T-cell (primary cell): ENCODE measurements at regions not wholly inside any gene's neighbourhood (a gene's known extent, or its start where the extent isn't known, plus 50 kb on each side); places are given as distances from the start of the nearest gene placed in this dataset.

Source experiments
- ATAC-seq, 4 experiments: fragments of 200-7000 bp in 3 of 4; fragments of 150-1000 bp in 1 of 4; cut with Tn5 transposase; replicated peaks in 1 of 4; 1 replicate in 3 of 4; 2 replicates in 1 of 4; pipeline ENCODE4 v1.10.0; 2021; ENCODE audit warnings: moderate library complexity in 3 of 4, mild to moderate bottlenecking in 2 of 4, moderate number of reproducible peaks in 1 of 4
- CTCF ChIA-PET, 2 donors: fragments of 300-600 bp; sonication (Branson Sonifier 250); formaldehyde crosslinking; loops; one replicate each; lab custom pipeline; 2022; ENCODE audit warnings: antibody characterized with exemption in 2 of 2; lab: Charles Lee
- POLR2A ChIA-PET, 2 donors: fragments of 300-600 bp; sonication (Branson Sonifier 250); formaldehyde crosslinking; loops; one replicate each; lab custom pipeline; 2022; ENCODE audit warnings: antibody characterized with exemption in 2 of 2; lab: Charles Lee
- DNase-seq, 35 experiments: peaks; one replicate each; pipeline versions ENCODE4 v3.0.0 to v3.0.0-alpha.2; 2013 to 2023
- H3K27ac ChIP-seq: one replicate; pipeline ENCODE4 v1.5.1; 2013; ENCODE audit warnings: low read length
- H3K27me3 ChIP-seq, 2 experiments: replicated peaks in 1 of 2; 1 replicate in 1 of 2; 2 replicates in 1 of 2; pipeline versions ENCODE4 v1.6.1 to v1.7.0; 2013; ENCODE audit warnings: low read length in 1 of 2, mixed read lengths in 1 of 2; ENCODE audit not compliant: control insufficient read depth in 2 of 2, insufficient read depth in 2 of 2; ENCODE audit errors: extremely low read depth in 1 of 2
- H3K36me3 ChIP-seq, 2 donors: 1 replicate in 1 of 2; 2 replicates in 1 of 2; pipeline versions ENCODE4 v1.6.1 to v1.7.0; 2013; ENCODE audit warnings: low read length in 1 of 2; ENCODE audit not compliant: control insufficient read depth in 2 of 2, insufficient read depth in 1 of 2; ENCODE audit errors: extremely low read depth in 1 of 2
- H3K4me1 ChIP-seq, 2 experiments: 1 replicate in 1 of 2; 2 replicates in 1 of 2; pipeline versions ENCODE4 v1.6.1 to v1.7.0; 2013; ENCODE audit warnings: low read length in 2 of 2, mixed read lengths in 1 of 2; ENCODE audit not compliant: insufficient read depth in 2 of 2, control insufficient read depth in 1 of 2; ENCODE audit errors: extremely low read depth in 1 of 2
- H3K4me3 ChIP-seq, 2 donors: 1 replicate in 1 of 2; 2 replicates in 1 of 2; pipeline versions ENCODE4 v1.5.1 to v1.7.0; 2013; ENCODE audit warnings: mild to moderate bottlenecking in 2 of 2, low read length in 1 of 2, moderate library complexity in 1 of 2; ENCODE audit not compliant: control insufficient read depth in 1 of 2; ENCODE audit errors: extremely low read depth in 1 of 2
- H3K9me3 ChIP-seq: 2 replicates; pipeline ENCODE4 v1.7.0; 2013
- H3K27ac Mint-ChIP-seq, 2 donors: one replicate each; pipeline ENCODE4 v1.8.0; 2020 to 2021; ENCODE audit warnings: mild to moderate bottlenecking in 2 of 2, mixed read lengths in 2 of 2
- H3K27me3 Mint-ChIP-seq, 2 donors: one replicate each; pipeline ENCODE4 v1.8.0; 2021 to 2022; ENCODE audit warnings: mixed read lengths in 2 of 2
- H3K36me3 Mint-ChIP-seq: one replicate; pipeline ENCODE4 v1.8.0; 2021; ENCODE audit warnings: mixed read lengths
- H3K4me1 Mint-ChIP-seq, 3 donors: one replicate each; pipeline ENCODE4 v1.8.0; 2020 to 2022; ENCODE audit warnings: mixed read lengths in 3 of 3, mild to moderate bottlenecking in 1 of 3
- H3K4me3 Mint-ChIP-seq, 3 donors: one replicate each; pipeline ENCODE4 v1.8.0; 2020 to 2022; ENCODE audit warnings: mild to moderate bottlenecking in 3 of 3, mixed read lengths in 3 of 3, moderate library complexity in 3 of 3
- H3K9me3 Mint-ChIP-seq, 3 donors: one replicate each; pipeline ENCODE4 v1.8.0; 2020 to 2022; ENCODE audit warnings: mixed read lengths in 3 of 3
- WGBS: methylation state at CpG from one replicate; pipeline ENCODE4 v1.1.5; 2013; ENCODE audit warnings: missing lambda C conversion rate; ENCODE audit not compliant: insufficient coverage; 5-methylcytosine and 5-hydroxymethylcytosine counted together

- ATAC-seq (no peak), DNase-seq (no peak)
- H3K4me3 ChIP-seq = no peak overlapping the region
- Mint-ChIP-seq H3K36me3 (no peaks in the 10 kb centered on the region), H3K27ac (no peak overlapping the region), H3K4me1 (no peaks in the 10 kb centered on the region), H3K4me3 (no peak overlapping the region), H3K9me3 (peaks cover 0 to 14% (median 14%) of the 10 kb centered on the region in 3 donors), H3K27me3 (no peaks in the 10 kb centered on the region)
- H3K27ac ChIP-seq = no peak overlapping the region
- ChIA-PET CTCF (no interaction called here), POLR2A (no interaction called here)
- no peaks in the 10 kb centered on the region for H3K4me1 ChIP-seq
- H3K9me3 ChIP-seq = no peaks in the 10 kb centered on the region
- no peaks in the 10 kb centered on the region for H3K36me3 ChIP-seq
- H3K27me3 ChIP-seq = no peaks in the 10 kb centered on the region
Observed at GRCh38 chr4:137253949-137254348, 278.3 kb downstream of the PCDH18 start.

GRCh38 chr4:137249112-137249511 is 283.2 kb downstream of the PCDH18 start:
- WGBS = no CpG with 5 or more reads among the region's 2 CpGs
- H3K4me1 ChIP-seq = no peaks in the 10 kb centered on the region
- H3K27me3 Mint-ChIP-seq = no peaks in the 10 kb centered on the region
- no peak overlapping the region for H3K27ac ChIP-seq
- ChIA-PET CTCF (no interaction called here), POLR2A (no interaction called here)
- DNase-seq (no peak), ATAC-seq (no peak)
- no peak overlapping the region for H3K4me3 ChIP-seq
- no peaks in the 10 kb centered on the region for H3K36me3 Mint-ChIP-seq
- no peaks in the 10 kb centered on the region for H3K27me3 ChIP-seq
- peaks cover 0 to 11% (median 5%) of the 10 kb centered on the region in 3 donors for H3K9me3 Mint-ChIP-seq
- no peaks in the 10 kb centered on the region for H3K9me3 ChIP-seq
- H3K36me3 ChIP-seq = no peaks in the 10 kb centered on the region
- no peaks in the 10 kb centered on the region for H3K4me1 Mint-ChIP-seq
- H3K27ac Mint-ChIP-seq = no peak overlapping the region
- no peak overlapping the region for H3K4me3 Mint-ChIP-seq

- no peaks in the 10 kb centered on the region for H3K27me3 ChIP-seq
- CTCF ChIA-PET = no interaction called here
- Mint-ChIP-seq H3K9me3 (peaks cover 10 to 21% (median 14%) of the 10 kb centered on the region in 3 donors), H3K36me3 (no peaks in the 10 kb centered on the region), H3K4me3 (no peak overlapping the region), H3K27ac (no peak overlapping the region), H3K4me1 (no peaks in the 10 kb centered on the region), H3K27me3 (no peaks in the 10 kb centered on the region)
- H3K27ac ChIP-seq = no peak overlapping the region
- WGBS = 39% methylated on average over 2 of the region's 6 CpGs
- DNase-seq (no peak), ATAC-seq (no peak)
- no peaks in the 10 kb centered on the region for H3K36me3 ChIP-seq
- no peaks in the 10 kb centered on the region for H3K4me1 ChIP-seq
- H3K4me3 ChIP-seq = no peak overlapping the region
- POLR2A ChIA-PET = no interaction called here
- no peaks in the 10 kb centered on the region for H3K9me3 ChIP-seq
Observed at GRCh38 chr4:137238456-137239162, 293.7 kb downstream of the PCDH18 start.

- H3K27me3 Mint-ChIP-seq = no peaks in the 10 kb centered on the region
- no peak overlapping the region for H3K4me3 ChIP-seq
- no peaks in the 10 kb centered on the region for H3K27me3 ChIP-seq
- no peak overlapping the region for H3K27ac ChIP-seq
- H3K36me3 ChIP-seq = no peaks in the 10 kb centered on the region
- no peak for DNase-seq
- H3K4me3 Mint-ChIP-seq = no peak overlapping the region
- no peaks in the 10 kb centered on the region for H3K36me3 Mint-ChIP-seq
- H3K9me3 Mint-ChIP-seq = peaks cover 0 to 17% (median 11%) of the 10 kb centered on the region in 3 donors
- CTCF ChIA-PET = no interaction called here
- no CpG with 5 or more reads among the region's 2 CpGs for WGBS
- H3K4me1 Mint-ChIP-seq = no peaks in the 10 kb centered on the region
- ATAC-seq = no peak
- no peaks in the 10 kb centered on the region for H3K4me1 ChIP-seq
- no peaks in the 10 kb centered on the region for H3K9me3 ChIP-seq
- H3K27ac Mint-ChIP-seq = no peak overlapping the region
- POLR2A ChIA-PET = no interaction called here
Observed at GRCh38 chr4:137226900-137227299, 305.4 kb downstream of the PCDH18 start.

GRCh38 chr4:137226221-137226620 is 306.1 kb downstream of the PCDH18 start:
- POLR2A ChIA-PET = no interaction called here
- Mint-ChIP-seq H3K27ac (no peak overlapping the region), H3K4me3 (no peak overlapping the region), H3K9me3 (peaks cover 0 to 15% (median 13%) of the 10 kb centered on the region in 3 donors), H3K36me3 (no peaks in the 10 kb centered on the region), H3K27me3 (no peaks in the 10 kb centered on the region), H3K4me1 (no peaks in the 10 kb centered on the region)
- Histone ChIP-seq H3K36me3 (no peaks in the 10 kb centered on the region), H3K4me1 (no peaks in the 10 kb centered on the region), H3K9me3 (no peaks in the 10 kb centered on the region), H3K27me3 (no peaks in the 10 kb centered on the region), H3K4me3 (no peak overlapping the region), H3K27ac (no peak overlapping the region)
- no peak for ATAC-seq
- no peak for DNase-seq
- CTCF ChIA-PET = no interaction called here
- no CpG with 5 or more reads among the region's 2 CpGs for WGBS

DNA sequence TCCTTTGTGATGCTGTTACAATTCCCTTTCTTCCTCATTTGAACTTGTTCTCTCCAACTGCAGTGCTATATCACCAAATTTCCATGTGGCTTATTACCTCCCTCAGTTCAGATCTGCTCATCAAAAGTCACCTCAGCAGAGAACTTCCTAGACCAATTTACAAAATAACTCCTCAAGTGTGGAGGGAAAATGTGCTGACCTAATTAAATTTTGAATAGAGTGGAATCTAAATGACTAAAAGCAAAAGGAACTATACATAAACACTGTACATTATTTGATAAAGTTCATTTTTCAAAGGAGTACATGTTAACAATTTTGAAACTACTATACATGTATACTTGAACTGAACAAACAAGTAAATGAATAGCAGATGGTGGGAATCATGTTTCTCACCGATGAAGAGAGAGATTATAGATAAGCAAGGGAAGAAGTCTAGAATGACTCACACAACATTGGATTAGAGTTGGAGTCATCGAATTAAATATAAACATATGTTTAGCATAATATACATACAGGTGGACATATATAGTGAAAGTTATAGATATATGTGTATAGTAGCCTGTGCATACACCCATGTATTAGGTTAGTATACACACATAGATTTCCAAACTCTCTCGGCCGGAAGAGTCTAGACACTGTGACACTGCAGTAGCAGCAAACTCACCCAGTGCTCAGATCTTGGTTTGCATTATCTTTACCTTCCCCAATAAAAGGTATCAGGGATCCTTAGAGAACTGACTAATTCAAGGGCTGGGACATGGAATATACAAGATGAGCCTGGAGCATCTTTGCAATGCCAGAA is 318.7 kb downstream of the PCDH18 start:
- Histone ChIP-seq H3K27me3 (no peaks in the 10 kb centered on the region), H3K4me3 (no peak overlapping the region), H3K27ac (no peak overlapping the region), H3K36me3 (no peaks in the 10 kb centered on the region), H3K9me3 (no peaks in the 10 kb centered on the region), H3K4me1 (no peaks in the 10 kb centered on the region)
- H3K27ac Mint-ChIP-seq = no peak overlapping the region
- WGBS = no CpG with 5 or more reads among the region's 4 CpGs
- H3K36me3 Mint-ChIP-seq = no peaks in the 10 kb centered on the region
- H3K27me3 Mint-ChIP-seq = no peaks in the 10 kb centered on the region
- no peak overlapping the region for H3K4me3 Mint-ChIP-seq
- no peaks in the 10 kb centered on the region for H3K4me1 Mint-ChIP-seq
- ChIA-PET CTCF (no interaction called here), POLR2A (no interaction called here)
- H3K9me3 Mint-ChIP-seq = peaks cover 4 to 6% (median 6%) of the 10 kb centered on the region in 3 donors
- ATAC-seq (no peak), DNase-seq (no peak)
